Chondrocyte (in vitro differentiated cells): ENCODE measurements at regions not wholly inside any gene's neighbourhood (a gene's known extent, or its start where the extent isn't known, plus 50 kb on each side); places are given as distances from the start of the nearest gene placed in this dataset.

Source experiments
- DNase-seq: peaks from one replicate; pipeline ENCODE4 v3.0.0; 2021; ENCODE audit warnings: mixed read lengths, low spot score
- H3K27ac Mint-ChIP-seq: one replicate; pipeline ENCODE4 v1.8.0; 2021; ENCODE audit warnings: mild to moderate bottlenecking, moderate library complexity, mixed read lengths; ENCODE audit not compliant: unreplicated experiment
- H3K27me3 Mint-ChIP-seq: 2 replicates; pipeline ENCODE4 v1.8.0; 2021; ENCODE audit warnings: low read depth, mixed read lengths
- H3K36me3 Mint-ChIP-seq: 2 replicates; pipeline ENCODE4 v1.8.0; 2021; ENCODE audit warnings: low read depth, mixed read lengths
- H3K4me1 Mint-ChIP-seq: 2 replicates; pipeline ENCODE4 v1.8.0; 2021; ENCODE audit warnings: low read depth, mild to moderate bottlenecking, mixed read lengths
- H3K4me3 Mint-ChIP-seq: one replicate; pipeline ENCODE4 v1.8.0; 2021; ENCODE audit warnings: mild to moderate bottlenecking, moderate library complexity, mixed read lengths; ENCODE audit not compliant: unreplicated experiment
- H3K9me3 Mint-ChIP-seq: 2 replicates; pipeline ENCODE4 v1.8.0; 2021; ENCODE audit warnings: low read depth, mixed read lengths
- CTCF ChIP-seq: fragments of 200-600 bp; sonication (generic); IDR thresholded peaks from 2 replicates; pipeline ENCODE4 v1.5.0; 2021; ENCODE audit warnings: antibody characterized with exemption, mild to moderate bottlenecking, moderate library complexity

- Mint-ChIP-seq H3K27ac (no peak overlapping the region), H3K36me3 (no peaks in the 10 kb centered on the region), H3K4me1 (peaks cover 3% of the 10 kb centered on the region), H3K4me3 (no peak overlapping the region), H3K9me3 (peaks cover 16% of the 10 kb centered on the region), H3K27me3 (no peaks in the 10 kb centered on the region)
- no peak for TF ChIP-seq CTCF
- DNase-seq: peak; percentile 89
These were observed 381.2 kb upstream of the SORCS1 start for GRCh38 chr10:107545717-107546116.

- no peaks in the 10 kb centered on the region for H3K27me3 Mint-ChIP-seq
- no peak overlapping the region for H3K4me3 Mint-ChIP-seq
- peaks cover 9% of the 10 kb centered on the region for H3K9me3 Mint-ChIP-seq
- TF ChIP-seq CTCF: no peak
- H3K4me1 Mint-ChIP-seq: peaks cover 3% of the 10 kb centered on the region
- no peak overlapping the region for H3K27ac Mint-ChIP-seq
- no peaks in the 10 kb centered on the region for H3K36me3 Mint-ChIP-seq
- DNase-seq: peak; percentile 75
These were observed 380.4 kb upstream of the SORCS1 start for GRCh38 chr10:107544706-107545520.

GRCh38 chr10:107542607-107543006 is 378.1 kb upstream of the SORCS1 start:
- peaks cover 3% of the 10 kb centered on the region for H3K4me1 Mint-ChIP-seq
- H3K4me3 Mint-ChIP-seq: no peak overlapping the region
- H3K27me3 Mint-ChIP-seq: peaks cover 2% of the 10 kb centered on the region
- H3K27ac Mint-ChIP-seq: no peak overlapping the region
- H3K36me3 Mint-ChIP-seq: no peaks in the 10 kb centered on the region
- H3K9me3 Mint-ChIP-seq: peaks cover 5% of the 10 kb centered on the region
- DNase-seq: no peak
- TF ChIP-seq CTCF: no peak

- H3K4me3 Mint-ChIP-seq: no peak overlapping the region
- no peaks in the 10 kb centered on the region for H3K36me3 Mint-ChIP-seq
These were observed 377.5 kb upstream of the SORCS1 start for GRCh38 chr10:107542016-107542415.

GRCh38 chr10:107540981-107541380 is 376.5 kb upstream of the SORCS1 start:
- H3K36me3 Mint-ChIP-seq: no peaks in the 10 kb centered on the region
- no peak for TF ChIP-seq CTCF
- no peaks in the 10 kb centered on the region for H3K4me1 Mint-ChIP-seq
- peaks cover 5% of the 10 kb centered on the region for H3K9me3 Mint-ChIP-seq
- H3K27ac Mint-ChIP-seq: no peak overlapping the region
- no peak overlapping the region for H3K4me3 Mint-ChIP-seq
- DNase-seq: no peak
- peaks cover 2% of the 10 kb centered on the region for H3K27me3 Mint-ChIP-seq

More at GRCh38 chr10:107542016-107542415, 377.5 kb upstream of the SORCS1 start:
- peaks cover 2% of the 10 kb centered on the region for H3K27me3 Mint-ChIP-seq
- no peak overlapping the region for H3K27ac Mint-ChIP-seq
- H3K9me3 Mint-ChIP-seq: peaks cover 5% of the 10 kb centered on the region
- no peak for DNase-seq
- peaks cover 3% of the 10 kb centered on the region for H3K4me1 Mint-ChIP-seq
- no peak for TF ChIP-seq CTCF
